ENCODE measurements at regions not wholly inside any gene's neighbourhood (a gene's known extent, or its start where the extent isn't known, plus 50 kb on each side); places are given as distances from the start of the nearest gene placed in this dataset.
"Not testable (repeated sequence)": the region's sequence is repeated elsewhere in the genome, so short reads cannot be mapped to it uniquely, and the experiment has no call there.

GRCh38 chrY:18718714-18719113 lies 54.8 kb downstream of the HSFY2 start:
- H2BK15ac ChIP-seq (ENCODE audit: low read length); H3K4ac ChIP-seq (ENCODE audit: low read length); H3K27me3 ChIP-seq (ENCODE audit: control insufficient read depth in 3 of 3, insufficient read depth in 3 of 3, low read depth in 1 of 3, low read length in 3 of 3); H3K18ac ChIP-seq (ENCODE audit: low read length); H3K4me2 ChIP-seq (ENCODE audit: insufficient read depth, low read length, poor library complexity, severe bottlenecking); H3K9me3 ChIP-seq (replicated peaks in 1 of 2; ENCODE audit: control insufficient read depth in 2 of 2, insufficient read depth in 1 of 2, low read depth in 1 of 2, low read length in 2 of 2); H2BK120ac ChIP-seq (ENCODE audit: low read depth, low read length); H3K9ac ChIP-seq (ENCODE audit: low read depth, low read length, poor library complexity); H3K4me1 ChIP-seq (ENCODE audit: control insufficient read depth in 2 of 2, insufficient read depth in 1 of 2, low read depth in 1 of 2, low read length in 2 of 2); H2AFZ ChIP-seq (ENCODE audit: low read length); H3K23ac ChIP-seq (ENCODE audit: low read depth, low read length, poor library complexity); H4K91ac ChIP-seq (ENCODE audit: low read depth, low read length, poor library complexity); H3K36me3 ChIP-seq (replicated peaks in 1 of 2; ENCODE audit: control insufficient read depth in 2 of 2, insufficient read depth in 2 of 2, low read length in 2 of 2); H3K27ac ChIP-seq (replicated peaks; ENCODE audit: low read length); H4K8ac ChIP-seq (ENCODE audit: low read depth, low read length); H2AK5ac ChIP-seq (ENCODE audit: low read depth, low read length); H3K4me3 ChIP-seq (ENCODE audit: low read length in 2 of 2); H2BK12ac ChIP-seq (ENCODE audit: low read length); H3K14ac ChIP-seq (ENCODE audit: low read length); DNase-seq (ENCODE audit: low spot score); H2BK5ac ChIP-seq (ENCODE audit: low read length); H3K79me1 ChIP-seq (ENCODE audit: low read depth, low read length): not testable (repeated sequence)
- no CpG with 5 or more reads among the region's 2 CpGs for WGBS, 2 donors (ENCODE audit: extremely low coverage in 2 of 2, insufficient read length in 2 of 2, insufficient replicate concordance in 1 of 2)

- not testable (repeated sequence) for H4K91ac ChIP-seq (ENCODE audit: low read depth, low read length, poor library complexity); H3K27ac ChIP-seq (replicated peaks; ENCODE audit: low read length); H2AFZ ChIP-seq (ENCODE audit: low read length); H3K14ac ChIP-seq (ENCODE audit: low read length); H3K4me3 ChIP-seq (ENCODE audit: low read length in 2 of 2); H2BK120ac ChIP-seq (ENCODE audit: low read depth, low read length); H3K27me3 ChIP-seq (ENCODE audit: control insufficient read depth in 3 of 3, insufficient read depth in 3 of 3, low read depth in 1 of 3, low read length in 3 of 3); DNase-seq (ENCODE audit: low spot score); H2BK5ac ChIP-seq (ENCODE audit: low read length); H3K4ac ChIP-seq (ENCODE audit: low read length); H3K9ac ChIP-seq (ENCODE audit: low read depth, low read length, poor library complexity); H4K8ac ChIP-seq (ENCODE audit: low read depth, low read length); H3K36me3 ChIP-seq (replicated peaks in 1 of 2; ENCODE audit: control insufficient read depth in 2 of 2, insufficient read depth in 2 of 2, low read length in 2 of 2); H3K4me2 ChIP-seq (ENCODE audit: insufficient read depth, low read length, poor library complexity, severe bottlenecking); H3K18ac ChIP-seq (ENCODE audit: low read length); H3K4me1 ChIP-seq (ENCODE audit: control insufficient read depth in 2 of 2, insufficient read depth in 1 of 2, low read depth in 1 of 2, low read length in 2 of 2); H2AK5ac ChIP-seq (ENCODE audit: low read depth, low read length); H3K23ac ChIP-seq (ENCODE audit: low read depth, low read length, poor library complexity); H2BK15ac ChIP-seq (ENCODE audit: low read length); H3K9me3 ChIP-seq (replicated peaks in 1 of 2; ENCODE audit: control insufficient read depth in 2 of 2, insufficient read depth in 1 of 2, low read depth in 1 of 2, low read length in 2 of 2); H3K79me1 ChIP-seq (ENCODE audit: low read depth, low read length); H2BK12ac ChIP-seq (ENCODE audit: low read length)
- WGBS, 2 donors (ENCODE audit: extremely low coverage in 2 of 2, insufficient read length in 2 of 2, insufficient replicate concordance in 1 of 2), result no CpG with 5 or more reads among the region's 5 CpGs
Measured at GRCh38 chrY:18720395-18720794, 53.1 kb downstream of the HSFY2 start.
